Astrocyte of the cerebellum (primary cell): ENCODE measurements at regions not wholly inside any gene's neighbourhood (a gene's known extent, or its start where the extent isn't known, plus 50 kb on each side); places are given as distances from the start of the nearest gene placed in this dataset.

ENCODE experiments used
- DNase-seq: peaks from one replicate; pipeline ENCODE4 v3.0.0-alpha.2; 2011; ENCODE audit warnings: low read depth
- H3K4me3 ChIP-seq: 2 replicates; pipeline ENCODE4 v1.5.1; 2011; ENCODE audit warnings: mild to moderate bottlenecking, low read depth, low read length, moderate library complexity
- CTCF ChIP-seq: IDR thresholded peaks from 2 replicates; pipeline ENCODE4 v1.5.1; 2012; ENCODE audit warnings: low read length, low read depth, moderate library complexity, mild to moderate bottlenecking; ENCODE audit errors: missing control alignments
- in situ Hi-C: cut with HindIII; loops from 2 replicates; pipeline ENCODE4 v1.10.0; 2017; ENCODE audit warnings: low sequenced_read_pairs

GRCh38 chr4:177097291-177097690 lies 212.4 kb upstream of the NEIL3 start:
- H3K4me3 ChIP-seq = no peak overlapping the region
- no peak for TF ChIP-seq CTCF
- DNase-seq = no peak
- in situ Hi-C loops = no loop called here

GRCh38 chr4:177099211-177099610 lies 210.5 kb upstream of the NEIL3 start:
- in situ Hi-C loops = no loop called here
- no peak for TF ChIP-seq CTCF
- no peak for DNase-seq
- no peak overlapping the region for H3K4me3 ChIP-seq

- no peak overlapping the region for H3K4me3 ChIP-seq
- TF ChIP-seq CTCF = no peak
- DNase-seq = no peak
- in situ Hi-C loops = no loop called here
Observed at GRCh38 chr4:177100307-177100706, 209.4 kb upstream of the NEIL3 start.

GRCh38 chr4:177103619-177104018 lies 206.1 kb upstream of the NEIL3 start:
- no peak for TF ChIP-seq CTCF
- no peak for DNase-seq
- no peak overlapping the region for H3K4me3 ChIP-seq
- in situ Hi-C loops = no loop called here

GRCh38 chr4:177105536-177105935 lies 204.1 kb upstream of the NEIL3 start:
- no peak for TF ChIP-seq CTCF
- in situ Hi-C loops = no loop called here
- no peak for DNase-seq
- H3K4me3 ChIP-seq = no peak overlapping the region

- TF ChIP-seq CTCF = no peak
- DNase-seq = no peak
- in situ Hi-C loops = no loop called here
Observed at GRCh38 chr4:177107288-177107921, 202.3 kb upstream of the NEIL3 start.

More at GRCh38 chr4:177107288-177107921, 202.3 kb upstream of the NEIL3 start:
- H3K4me3 ChIP-seq = no peak overlapping the region
